WI38 (cell line): ENCODE measurements at regions not wholly inside any gene's neighbourhood (a gene's known extent, or its start where the extent isn't known, plus 50 kb on each side); places are given as distances from the start of the nearest gene placed in this dataset.

Source experiments
- H3K4me3 ChIP-seq: 2 replicates; pipeline ENCODE4 v1.5.1; 2011; ENCODE audit warnings: low read depth, mild to moderate bottlenecking, control low read depth, low read length
- CTCF ChIP-seq: IDR thresholded peaks from 2 replicates; pipeline ENCODE4 v1.5.1; 2012; ENCODE audit warnings: low read depth, mild to moderate bottlenecking, control low read depth, low read length

- H3K4me3 ChIP-seq: no peak overlapping the region
- TF ChIP-seq CTCF: no peak
Observed at GRCh38 chr10:116792817-116793216, 50.5 kb upstream of the HSPA12A start.

GRCh38 chr10:116796469-116796868 is 52.8 kb upstream of the ENO4 start:
- no peak for TF ChIP-seq CTCF
- no peak overlapping the region for H3K4me3 ChIP-seq

- H3K4me3 ChIP-seq: no peak overlapping the region
- peak; percentile 96 for TF ChIP-seq CTCF
Observed at GRCh38 chr10:116796910-116797513, 52.3 kb upstream of the ENO4 start.

- H3K4me3 ChIP-seq: no peak overlapping the region
- TF ChIP-seq CTCF: no peak
Observed at GRCh38 chr10:116798859-116799258, 50.4 kb upstream of the ENO4 start.
